H9 (cell line): ENCODE measurements at regions not wholly inside any gene's neighbourhood (a gene's known extent, or its start where the extent isn't known, plus 50 kb on each side); places are given as distances from the start of the nearest gene placed in this dataset.

ENCODE experiments used
- DNase-seq: peaks from one replicate; pipeline ENCODE4 v3.0.0-alpha.2; 2017
- H2AFZ ChIP-seq: one replicate; pipeline ENCODE4 v1.6.1; 2013; ENCODE audit warnings: mild to moderate bottlenecking, low read length, control low read depth, moderate library complexity
- H2AK5ac ChIP-seq: 2 replicates; pipeline ENCODE4 v1.6.1; 2013; ENCODE audit warnings: low read length, control low read depth, mixed read lengths; ENCODE audit not compliant: insufficient read length
- H2BK120ac ChIP-seq: one replicate; pipeline ENCODE4 v1.6.1; 2013; ENCODE audit warnings: low read depth, mild to moderate bottlenecking, low read length, control low read depth, inconsistent platforms; ENCODE audit not compliant: poor library complexity, severe bottlenecking
- H2BK12ac ChIP-seq: 2 replicates; pipeline ENCODE4 v1.6.1; 2013; ENCODE audit warnings: low read length, control low read depth, mixed read lengths, low read depth; ENCODE audit not compliant: insufficient read length
- H2BK15ac ChIP-seq: 2 replicates; pipeline ENCODE4 v1.6.1; 2013; ENCODE audit warnings: low read depth, low read length, control low read depth
- H2BK20ac ChIP-seq: one replicate; pipeline ENCODE4 v1.6.1; 2013; ENCODE audit warnings: low read depth, mild to moderate bottlenecking, low read length, control low read depth, inconsistent platforms; ENCODE audit not compliant: poor library complexity, severe bottlenecking
- H2BK5ac ChIP-seq: 2 replicates; pipeline ENCODE4 v1.6.1; 2013; ENCODE audit warnings: low read length, control low read depth, mixed read lengths; ENCODE audit not compliant: insufficient read length
- H3K14ac ChIP-seq: 2 replicates; pipeline ENCODE4 v1.6.1; 2013; ENCODE audit warnings: low read length, control low read depth; ENCODE audit not compliant: insufficient read depth
- H3K18ac ChIP-seq: 2 replicates; pipeline ENCODE4 v1.6.1; 2013; ENCODE audit warnings: low read depth, mild to moderate bottlenecking, mixed read lengths, low read length, control low read depth; ENCODE audit not compliant: insufficient read length
- H3K23ac ChIP-seq: 2 replicates; pipeline ENCODE4 v1.6.1; 2013; ENCODE audit warnings: low read length, control low read depth, mixed read lengths, low read depth; ENCODE audit not compliant: insufficient read length
- H3K23me2 ChIP-seq: 2 replicates; pipeline ENCODE4 v1.6.1; 2013; ENCODE audit warnings: low read depth, mild to moderate bottlenecking, mixed read lengths, low read length, control low read depth; ENCODE audit not compliant: insufficient read length, poor library complexity, severe bottlenecking
- H3K27ac ChIP-seq: 2 replicates; pipeline ENCODE4 v1.5.1; 2013; ENCODE audit warnings: low read length, control low read depth, mixed read lengths, low read depth; ENCODE audit not compliant: insufficient read length
- H3K27me3 ChIP-seq: 2 replicates; pipeline ENCODE4 v1.6.1; 2013; ENCODE audit warnings: low read length, control low read depth, inconsistent platforms; ENCODE audit not compliant: insufficient read depth
- H3K4ac ChIP-seq: 2 replicates; pipeline ENCODE4 v1.6.1; 2013; ENCODE audit warnings: low read depth, mild to moderate bottlenecking, control low read depth, inconsistent platforms, low read length, moderate library complexity
- H3K4me1 ChIP-seq: 2 replicates; pipeline ENCODE4 v1.6.1; 2013; ENCODE audit warnings: low read length, control low read depth, inconsistent platforms; ENCODE audit not compliant: insufficient read depth
- H3K4me2 ChIP-seq: 2 replicates; pipeline ENCODE4 v1.6.1; 2013; ENCODE audit warnings: low read length, control low read depth, mixed read lengths; ENCODE audit not compliant: insufficient read length, insufficient read depth
- H3K56ac ChIP-seq: 2 replicates; pipeline ENCODE4 v1.6.1; 2013; ENCODE audit warnings: low read depth, mild to moderate bottlenecking, mixed read lengths, low read length, control low read depth; ENCODE audit not compliant: insufficient read length
- H3K79me1 ChIP-seq: 2 replicates; pipeline ENCODE4 v1.6.1; 2013; ENCODE audit warnings: low read depth, mild to moderate bottlenecking, moderate library complexity, low read length, control low read depth, inconsistent platforms; ENCODE audit not compliant: insufficient read depth, poor library complexity, severe bottlenecking
- H3K79me2 ChIP-seq: 2 replicates; pipeline ENCODE4 v1.6.1; 2013; ENCODE audit warnings: low read length, control low read depth, inconsistent platforms; ENCODE audit not compliant: insufficient read depth
- H3K9ac ChIP-seq: 2 replicates; pipeline ENCODE4 v1.6.1; 2013; ENCODE audit warnings: low read length, control low read depth, mixed read lengths; ENCODE audit not compliant: insufficient read length; ENCODE audit errors: extremely low read depth
- H3K9me3 ChIP-seq: one replicate; pipeline ENCODE4 v1.6.1; 2013; ENCODE audit warnings: low read depth, low read length, inconsistent platforms; ENCODE audit not compliant: control insufficient read depth
- H3T11ph ChIP-seq: one replicate; pipeline ENCODE4 v1.6.1; 2013; ENCODE audit warnings: mild to moderate bottlenecking, low read length, control low read depth, inconsistent platforms
- H4K20me1 ChIP-seq: one replicate; pipeline ENCODE4 v1.6.1; 2013; ENCODE audit not compliant: control insufficient read depth, insufficient read length, insufficient read depth
- H4K5ac ChIP-seq: 2 replicates; pipeline ENCODE4 v1.6.1; 2013; ENCODE audit warnings: low read depth, mild to moderate bottlenecking, mixed read lengths, low read length, control low read depth; ENCODE audit not compliant: insufficient read length
- H4K8ac ChIP-seq: replicated peaks from 2 replicates; pipeline ENCODE4 v1.6.1; 2013; ENCODE audit warnings: low read length, control low read depth, mixed read lengths, low read depth; ENCODE audit not compliant: insufficient read length
- H4K91ac ChIP-seq: 2 replicates; pipeline ENCODE4 v1.6.1; 2013; ENCODE audit warnings: low read depth, mild to moderate bottlenecking, moderate library complexity, mixed read lengths, low read length, control low read depth; ENCODE audit not compliant: insufficient read length
- H3K27ac Mint-ChIP-seq, 3 experiments: 2 replicates in 2 of 3; 3 replicates in 1 of 3; pipeline ENCODE4 v1.8.0; 2020 to 2021; ENCODE audit warnings: mixed read lengths in 3 of 3, mild to moderate bottlenecking in 1 of 3, moderate library complexity in 1 of 3
- H3K27me3 Mint-ChIP-seq: 2 replicates; pipeline ENCODE4 v1.8.0; 2021; ENCODE audit warnings: low read depth, mild to moderate bottlenecking, moderate library complexity, mixed read lengths
- H3K36me3 Mint-ChIP-seq, 3 experiments: 2 replicates in 2 of 3; 3 replicates in 1 of 3; pipeline ENCODE4 v1.8.0; 2020 to 2021; ENCODE audit warnings: low read depth in 3 of 3, mixed read lengths in 3 of 3; ENCODE audit not compliant: insufficient read depth in 1 of 3
- H3K4me1 Mint-ChIP-seq, 2 experiments: 2 replicates each; pipeline ENCODE4 v1.8.0; 2020; ENCODE audit warnings: mixed read lengths in 2 of 2
- H3K4me3 Mint-ChIP-seq, 2 experiments: 2 replicates in 1 of 2; 3 replicates in 1 of 2; pipeline ENCODE4 v1.8.0; 2020 to 2021; ENCODE audit warnings: mild to moderate bottlenecking in 2 of 2, mixed read lengths in 2 of 2, moderate library complexity in 1 of 2
- H3K9me3 Mint-ChIP-seq, 2 experiments: 2 replicates in 1 of 2; 3 replicates in 1 of 2; pipeline ENCODE4 v1.8.0; 2020; ENCODE audit warnings: mild to moderate bottlenecking in 2 of 2, mixed read lengths in 2 of 2, moderate library complexity in 1 of 2
- WGBS: extraction: QIAGEN DNeasy Blood & Tissue Kit; methylation state at CpG from one replicate; pipeline ENCODE4 v1.1.7; 2013; ENCODE audit warnings: missing lambda C conversion rate, low lambda C conversion rate, mixed read lengths; ENCODE audit not compliant: insufficient read length; ENCODE audit errors: extremely low coverage; 5-methylcytosine and 5-hydroxymethylcytosine counted together
- TF ChIP-seq, protein P1 (sequence below): fragments of 200-600 bp; sonication (generic); conservative IDR thresholded peaks from 3 replicates; pipeline ENCODE4 v1.8.0; 2021; ENCODE audit warnings: antibody characterized with exemption, mild to moderate bottlenecking

DNA sequence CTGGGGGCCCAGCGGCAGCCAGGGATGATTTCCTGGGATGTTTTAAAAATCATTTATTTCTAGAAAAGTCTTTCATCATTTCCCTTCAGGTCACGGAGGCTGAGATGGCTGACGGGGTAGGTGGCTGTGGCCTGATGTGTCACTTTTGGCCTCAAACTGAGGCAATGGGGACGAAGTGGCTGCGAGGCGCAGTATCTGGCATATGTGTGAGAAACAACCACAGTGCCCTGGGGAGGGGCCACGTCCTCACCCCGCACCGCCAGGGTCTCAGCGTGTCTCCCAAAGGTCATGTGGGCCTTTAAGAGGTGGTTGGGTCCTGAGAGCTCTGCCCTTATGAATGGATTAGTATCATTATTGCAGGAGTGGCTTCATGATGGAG, 120.0 kb downstream of the CEBPB start:
- no peaks in the 10 kb centered on the region for H4K20me1 ChIP-seq
- no peak overlapping the region for H3K4me2 ChIP-seq
- H3K23me2 ChIP-seq = no peaks in the 10 kb centered on the region
- DNase-seq = no peak
- no peak overlapping the region for H3K56ac ChIP-seq
- H3K4me3 Mint-ChIP-seq = no peak overlapping the region
- TF ChIP-seq, protein P1, sequence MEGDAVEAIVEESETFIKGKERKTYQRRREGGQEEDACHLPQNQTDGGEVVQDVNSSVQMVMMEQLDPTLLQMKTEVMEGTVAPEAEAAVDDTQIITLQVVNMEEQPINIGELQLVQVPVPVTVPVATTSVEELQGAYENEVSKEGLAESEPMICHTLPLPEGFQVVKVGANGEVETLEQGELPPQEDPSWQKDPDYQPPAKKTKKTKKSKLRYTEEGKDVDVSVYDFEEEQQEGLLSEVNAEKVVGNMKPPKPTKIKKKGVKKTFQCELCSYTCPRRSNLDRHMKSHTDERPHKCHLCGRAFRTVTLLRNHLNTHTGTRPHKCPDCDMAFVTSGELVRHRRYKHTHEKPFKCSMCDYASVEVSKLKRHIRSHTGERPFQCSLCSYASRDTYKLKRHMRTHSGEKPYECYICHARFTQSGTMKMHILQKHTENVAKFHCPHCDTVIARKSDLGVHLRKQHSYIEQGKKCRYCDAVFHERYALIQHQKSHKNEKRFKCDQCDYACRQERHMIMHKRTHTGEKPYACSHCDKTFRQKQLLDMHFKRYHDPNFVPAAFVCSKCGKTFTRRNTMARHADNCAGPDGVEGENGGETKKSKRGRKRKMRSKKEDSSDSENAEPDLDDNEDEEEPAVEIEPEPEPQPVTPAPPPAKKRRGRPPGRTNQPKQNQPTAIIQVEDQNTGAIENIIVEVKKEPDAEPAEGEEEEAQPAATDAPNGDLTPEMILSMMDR = no peak
- H3K27ac Mint-ChIP-seq = peak overlapping the region in 1 of 3 experiments; percentile 32; a peak in 2 of 7 replicates
- H3K79me1 ChIP-seq = no peaks in the 10 kb centered on the region
- H3K4ac ChIP-seq = no peak overlapping the region
- no peak overlapping the region for H2BK12ac ChIP-seq
- peaks cover 5% of the 10 kb centered on the region for H3K4me1 ChIP-seq
- no peak overlapping the region for H2BK15ac ChIP-seq
- no peak overlapping the region for H3K9ac ChIP-seq
- no peaks in the 10 kb centered on the region; a peak in 1 of 5 replicates for H3K9me3 Mint-ChIP-seq
- no peak overlapping the region for H2BK5ac ChIP-seq
- H3K23ac ChIP-seq = no peak overlapping the region
- H3K27me3 ChIP-seq = no peaks in the 10 kb centered on the region
- H3K79me2 ChIP-seq = no peaks in the 10 kb centered on the region
- no peak overlapping the region for H2AK5ac ChIP-seq
- no peak overlapping the region for H3K27ac ChIP-seq
- H3K4me1 Mint-ChIP-seq = peaks cover 13 to 30% of the 10 kb centered on the region in 2 experiments
- no peak overlapping the region for H2AFZ ChIP-seq
- no peak overlapping the region for H3K14ac ChIP-seq
- H4K91ac ChIP-seq = no peak overlapping the region
- H3T11ph ChIP-seq = no peak overlapping the region
- H3K27me3 Mint-ChIP-seq = peaks cover 3% of the 10 kb centered on the region; the same call in 1 of the 2 replicates
- no peak overlapping the region for H4K5ac ChIP-seq
- H2BK20ac ChIP-seq = no peak overlapping the region
- H3K36me3 Mint-ChIP-seq = no peaks in the 10 kb centered on the region
- H4K8ac ChIP-seq = no peak overlapping the region
- H2BK120ac ChIP-seq = no peak overlapping the region
- no peaks in the 10 kb centered on the region for H3K9me3 ChIP-seq
- no CpG with 5 or more reads among the region's 10 CpGs for WGBS
- H3K18ac ChIP-seq = no peak overlapping the region
